ENCODE measurements at regions not wholly inside any gene's neighbourhood (a gene's known extent, or its start where the extent isn't known, plus 50 kb on each side); places are given as distances from the start of the nearest gene placed in this dataset.
A peak's percentile ranks its signal among the peaks of the same experiment; 100 is the strongest.
"Not testable (repeated sequence)": the region's sequence is repeated elsewhere in the genome, so short reads cannot be mapped to it uniquely, and the experiment has no call there.

- DNase-seq (ENCODE audit: low read depth), result no peak
Observed at GRCh38 chr1:21385022-21385421, 54.9 kb upstream of the NBPF3 start.

GRCh38 chr1:21384620-21385019 lies 55.3 kb upstream of the NBPF3 start:
- no peak for DNase-seq (ENCODE audit: low read depth)

- DNase-seq (ENCODE audit: low read depth), result no peak
Observed at GRCh38 chr1:21383785-21384401, 56.0 kb upstream of the NBPF3 start.

GRCh38 chr1:21381354-21381753 lies 58.6 kb upstream of the NBPF3 start:
- no peak for DNase-seq (ENCODE audit: low read depth)

- DNase-seq (ENCODE audit: low read depth), result not testable (repeated sequence)
Observed at GRCh38 chr1:21380147-21380546, 59.8 kb upstream of the NBPF3 start.

- no peak for DNase-seq (ENCODE audit: low read depth)
Observed at GRCh38 chr1:21379571-21379970, 60.4 kb upstream of the NBPF3 start.

- no peak for DNase-seq (ENCODE audit: low read depth)
Observed at GRCh38 chr1:21378705-21379494, 61.0 kb upstream of the NBPF3 start.

GRCh38 chr1:21372383-21372782 lies 67.6 kb upstream of the NBPF3 start:
- no peak for DNase-seq (ENCODE audit: low read depth)

GRCh38 chr1:21369905-21370304 lies 70.0 kb upstream of the NBPF3 start:
- no peak for DNase-seq (ENCODE audit: low read depth)

GRCh38 chr1:21368515-21369289 lies 71.2 kb upstream of the NBPF3 start:
- peak; percentile 49 for DNase-seq (ENCODE audit: low read depth)

- DNase-seq (ENCODE audit: low read depth), result not testable (repeated sequence)
Observed at GRCh38 chr1:21367973-21368514, 71.9 kb upstream of the NBPF3 start.

GRCh38 chr1:21366288-21366687 lies 73.6 kb upstream of the NBPF3 start:
- no peak for DNase-seq (ENCODE audit: low read depth)

- DNase-seq (ENCODE audit: low read depth), result no peak
Observed at GRCh38 chr1:21365036-21365435, 74.8 kb upstream of the ECE1 start.

GRCh38 chr1:21362096-21362495 lies 71.8 kb upstream of the ECE1 start:
- DNase-seq (ENCODE audit: low read depth), result no peak

- no peak for DNase-seq (ENCODE audit: low read depth)
Observed at GRCh38 chr1:21361506-21361905, 71.2 kb upstream of the ECE1 start.

- no peak for DNase-seq (ENCODE audit: low read depth)
Observed at GRCh38 chr1:21357161-21357560, 66.9 kb upstream of the ECE1 start.

- DNase-seq (ENCODE audit: low read depth), result no peak
Observed at GRCh38 chr1:21355956-21356355, 65.7 kb upstream of the ECE1 start.

GRCh38 chr1:21352586-21352985 lies 62.3 kb upstream of the ECE1 start:
- DNase-seq (ENCODE audit: low read depth), result no peak

- no peak for DNase-seq (ENCODE audit: low read depth)
Observed at GRCh38 chr1:21351901-21352300, 61.6 kb upstream of the ECE1 start.

GRCh38 chr1:21350202-21350885 lies 60.1 kb upstream of the ECE1 start:
- DNase-seq (ENCODE audit: low read depth), result no peak

GRCh38 chr1:21349693-21350092 lies 59.4 kb upstream of the ECE1 start:
- DNase-seq (ENCODE audit: low read depth), result no peak

GRCh38 chr1:21347072-21347581 lies 56.9 kb upstream of the ECE1 start:
- no peak for DNase-seq (ENCODE audit: low read depth)
